Testis (tissue), 2 donors: ENCODE measurements at regions not wholly inside any gene's neighbourhood (a gene's known extent, or its start where the extent isn't known, plus 50 kb on each side); places are given as distances from the start of the nearest gene placed in this dataset.

Experiments
- CTCF ChIP-seq, 3 experiments: fragments of 450-650 bp in 2 of 3; fragments of 200-600 bp in 1 of 3; sonication (generic) in 1 of 3; IDR thresholded peaks; one replicate each; pipeline ENCODE4 v1.5.1; 2016 to 2019; ENCODE audit warnings: antibody characterized with exemption in 3 of 3, mild to moderate bottlenecking in 2 of 3, moderate library complexity in 1 of 3
- POLR2A ChIP-seq: fragments of 450-650 bp; IDR thresholded peaks from one replicate; pipeline ENCODE4 v1.6.1; 2017; ENCODE audit warnings: antibody characterized with exemption, mild to moderate bottlenecking, moderate library complexity

- TF ChIP-seq CTCF (IDR thresholded peaks at IDR 0.05) (no peak), POLR2A (no peak)
Observed at GRCh38 chr10:9416331-9416730, 1361.8 kb downstream of the GATA3 start.
